Activated CD4-positive, alpha-beta T cell treated with anti-CD3 and anti-CD28 coated beads for 36 hours (primary cell): ENCODE measurements at regions not wholly inside any gene's neighbourhood (a gene's known extent, or its start where the extent isn't known, plus 50 kb on each side); places are given as distances from the start of the nearest gene placed in this dataset.

Experiments
- ATAC-seq: fragments of 200-7000 bp; cut with Tn5 transposase; one replicate; pipeline ENCODE4 v1.10.0; 2021; ENCODE audit warnings: mild to moderate bottlenecking, moderate library complexity
- CTCF ChIA-PET: fragments of 350-600 bp; sonication (Branson Sonifier 250); formaldehyde crosslinking; loops from one replicate; lab custom pipeline; 2021; ENCODE audit warnings: antibody characterized with exemption; lab: Charles Lee
- POLR2A ChIA-PET: fragments of 350-600 bp; sonication (Branson Sonifier 250); formaldehyde crosslinking; loops from one replicate; lab custom pipeline; 2021; ENCODE audit warnings: antibody characterized with exemption, inconsistent platforms; lab: Charles Lee
- DNase-seq: peaks from one replicate; pipeline ENCODE4 v3.0.0-alpha.2; 2020
- H3K27ac Mint-ChIP-seq: one replicate; pipeline ENCODE4 v1.8.0; 2021; ENCODE audit warnings: mixed read lengths
- H3K27me3 Mint-ChIP-seq: one replicate; pipeline ENCODE4 v1.8.0; 2021; ENCODE audit warnings: mixed read lengths
- H3K36me3 Mint-ChIP-seq: one replicate; pipeline ENCODE4 v1.8.0; 2021; ENCODE audit warnings: low read depth, mixed read lengths
- H3K4me1 Mint-ChIP-seq: one replicate; pipeline ENCODE4 v1.8.0; 2021; ENCODE audit warnings: mixed read lengths
- H3K4me3 Mint-ChIP-seq: one replicate; pipeline ENCODE4 v1.8.0; 2021; ENCODE audit warnings: mild to moderate bottlenecking, moderate library complexity, mixed read lengths
- H3K9me3 Mint-ChIP-seq: one replicate; pipeline ENCODE4 v1.8.0; 2021; ENCODE audit warnings: low read depth, mixed read lengths
- intact Hi-C, 2 experiments: fragments of 100-400 bp; cut with DNase I in 1 of 2; cut with micrococcal nuclease in 1 of 2; formaldehyde crosslinking; loops; one replicate each; pipeline versions ENCODE4 v1.14.2 to v1.15.1; 2022 to 2024; cut with DNase I, micrococcal nuclease

- no peaks in the 10 kb centered on the region for H3K4me1 Mint-ChIP-seq
- DNase-seq = peak; percentile 7
- ChIA-PET POLR2A (no interaction called here), CTCF (interaction anchor here (0.7 kb wide), 1 partner anchor 18 kb away, joined by 3 read pairs; no protein-coding TSS in a partner anchor)
- no peak for ATAC-seq
- no peak overlapping the region for H3K27ac Mint-ChIP-seq
- intact Hi-C loops = loop anchor here in 1 of 2 experiments (5.0 kb wide), 1 partner anchor 272 kb away; no protein-coding TSS in a partner anchor
- no peak overlapping the region for H3K4me3 Mint-ChIP-seq
- peaks cover 26% of the 10 kb centered on the region for H3K27me3 Mint-ChIP-seq
- peaks cover 3% of the 10 kb centered on the region for H3K36me3 Mint-ChIP-seq
- peaks cover 5% of the 10 kb centered on the region for H3K9me3 Mint-ChIP-seq
Measured at GRCh38 chr11:60634126-60634525, 65.3 kb upstream of the MS4A8 start.

GRCh38 chr11:60641940-60642339 lies 57.5 kb upstream of the MS4A8 start:
- Mint-ChIP-seq H3K9me3 (peaks cover 3% of the 10 kb centered on the region), H3K4me1 (no peaks in the 10 kb centered on the region), H3K27me3 (peaks cover 6% of the 10 kb centered on the region), H3K4me3 (no peak overlapping the region), H3K27ac (no peak overlapping the region), H3K36me3 (no peaks in the 10 kb centered on the region)
- DNase-seq = no peak
- ChIA-PET CTCF (no interaction called here), POLR2A (no interaction called here)
- ATAC-seq = no peak
- intact Hi-C loops = no loop called here

DNA sequence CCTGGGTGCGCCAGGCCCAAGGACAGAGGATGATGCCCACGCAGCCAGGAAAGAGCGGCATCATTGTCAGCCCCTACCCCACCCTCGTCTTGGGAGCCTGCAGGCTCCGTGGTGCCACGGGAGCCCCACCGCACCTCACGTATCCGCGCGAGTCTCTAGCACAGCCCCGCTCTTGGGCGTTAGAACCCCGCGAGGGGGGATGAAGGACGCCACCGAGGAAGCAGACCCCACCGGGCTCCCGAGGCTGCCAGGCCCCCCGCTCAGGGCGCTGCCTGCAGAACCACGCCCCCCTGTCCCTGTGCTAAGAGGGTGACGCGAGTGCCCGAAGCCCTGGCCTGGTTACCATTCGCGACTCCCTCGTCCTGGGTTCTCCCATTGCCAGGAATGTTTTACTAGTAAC lies 52.3 kb upstream of the MS4A8 start:
- H3K27ac Mint-ChIP-seq = no peak overlapping the region
- no peak for ATAC-seq

More for the DNA sequence above, 52.3 kb upstream of the MS4A8 start:
- Mint-ChIP-seq H3K36me3 (no peaks in the 10 kb centered on the region), H3K4me1 (no peaks in the 10 kb centered on the region), H3K27me3 (peaks cover 8% of the 10 kb centered on the region), H3K9me3 (peaks cover 3% of the 10 kb centered on the region), H3K4me3 (no peak overlapping the region)
- no peak for DNase-seq
- intact Hi-C loops = no loop called here
- POLR2A ChIA-PET = no interaction called here
- CTCF ChIA-PET = interaction anchor here (0.6 to 1.9 kb wide), 2 partner anchors 150 to 284 kb away, joined by 3 to 4 read pairs; no protein-coding TSS in a partner anchor
